Glutamatergic neuron (in vitro differentiated cells): ENCODE measurements at regions not wholly inside any gene's neighbourhood (a gene's known extent, or its start where the extent isn't known, plus 50 kb on each side); places are given as distances from the start of the nearest gene placed in this dataset.
"Not testable (repeated sequence)": the region's sequence is repeated elsewhere in the genome, so short reads cannot be mapped to it uniquely, and the experiment has no call there.

Source experiments
- DNase-seq: peaks from one replicate; pipeline ENCODE4 v3.0.0; 2022
- H3K27ac Mint-ChIP-seq: one replicate; pipeline ENCODE4 v1.8.0; 2020; ENCODE audit warnings: mild to moderate bottlenecking, mixed read lengths, inconsistent platforms; ENCODE audit not compliant: unreplicated experiment
- H3K27me3 Mint-ChIP-seq: one replicate; pipeline ENCODE4 v1.8.0; 2020; ENCODE audit warnings: mild to moderate bottlenecking, moderate library complexity, mixed read lengths, inconsistent platforms; ENCODE audit not compliant: unreplicated experiment
- H3K36me3 Mint-ChIP-seq: one replicate; pipeline ENCODE4 v1.8.0; 2020; ENCODE audit warnings: mild to moderate bottlenecking, mixed read lengths, inconsistent platforms; ENCODE audit not compliant: unreplicated experiment
- H3K4me1 Mint-ChIP-seq: one replicate; pipeline ENCODE4 v1.8.0; 2020; ENCODE audit warnings: mild to moderate bottlenecking, low read depth, mixed read lengths, inconsistent platforms; ENCODE audit not compliant: unreplicated experiment
- H3K4me3 Mint-ChIP-seq: one replicate; pipeline ENCODE4 v1.8.0; 2020; ENCODE audit warnings: mild to moderate bottlenecking, mixed read lengths, inconsistent platforms; ENCODE audit not compliant: unreplicated experiment
- H3K9me3 Mint-ChIP-seq: one replicate; pipeline ENCODE4 v1.8.0; 2020; ENCODE audit warnings: mild to moderate bottlenecking, moderate library complexity, mixed read lengths, inconsistent platforms; ENCODE audit not compliant: unreplicated experiment
- TF ChIP-seq, protein P1 (sequence below): fragments of 200-600 bp; sonication (generic); IDR thresholded peaks from one replicate; pipeline ENCODE4 v1.5.0; 2021; ENCODE audit not compliant: partially characterized antibody, unreplicated experiment

DNA sequence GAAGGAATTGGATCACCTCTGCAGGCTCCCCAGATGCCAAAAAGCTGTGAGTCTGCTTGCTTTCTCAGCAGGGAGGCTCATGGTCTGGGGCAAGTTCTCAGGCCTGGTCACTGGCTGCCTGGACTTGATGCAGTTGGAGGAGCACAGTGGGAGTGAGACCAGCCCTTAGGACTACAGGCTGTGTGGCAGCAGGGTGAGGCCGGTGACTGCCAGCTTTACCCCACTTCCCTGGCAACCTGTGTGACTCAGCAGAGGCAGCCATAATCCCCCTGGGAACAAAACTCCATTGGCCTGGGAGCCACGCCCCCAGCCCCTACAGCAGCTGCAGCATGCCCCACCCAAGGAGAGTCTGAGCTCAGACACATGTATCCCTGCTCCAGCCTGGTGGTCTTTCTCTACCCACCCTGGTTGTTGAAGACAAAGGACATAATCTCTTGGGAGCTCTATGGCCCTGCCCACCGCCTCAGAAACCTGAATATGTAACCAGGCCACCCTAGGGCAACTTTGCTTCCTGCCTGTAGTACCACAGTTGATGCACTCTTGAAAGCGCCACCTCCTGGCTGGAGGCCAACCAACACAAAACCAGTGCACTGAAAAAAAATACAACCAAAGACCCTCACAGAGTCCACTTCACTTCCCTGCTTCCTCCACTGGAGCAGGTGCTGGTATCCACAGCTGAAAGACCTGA is 106.8 kb upstream of the SPATS2L start:
- H3K4me3 Mint-ChIP-seq, result no peak overlapping the region
- no peaks in the 10 kb centered on the region for H3K36me3 Mint-ChIP-seq
- peak; percentile 38 for DNase-seq
- H3K4me1 Mint-ChIP-seq, result peaks cover 4% of the 10 kb centered on the region
- H3K9me3 Mint-ChIP-seq, result peaks cover 3% of the 10 kb centered on the region
- TF ChIP-seq, protein P1, sequence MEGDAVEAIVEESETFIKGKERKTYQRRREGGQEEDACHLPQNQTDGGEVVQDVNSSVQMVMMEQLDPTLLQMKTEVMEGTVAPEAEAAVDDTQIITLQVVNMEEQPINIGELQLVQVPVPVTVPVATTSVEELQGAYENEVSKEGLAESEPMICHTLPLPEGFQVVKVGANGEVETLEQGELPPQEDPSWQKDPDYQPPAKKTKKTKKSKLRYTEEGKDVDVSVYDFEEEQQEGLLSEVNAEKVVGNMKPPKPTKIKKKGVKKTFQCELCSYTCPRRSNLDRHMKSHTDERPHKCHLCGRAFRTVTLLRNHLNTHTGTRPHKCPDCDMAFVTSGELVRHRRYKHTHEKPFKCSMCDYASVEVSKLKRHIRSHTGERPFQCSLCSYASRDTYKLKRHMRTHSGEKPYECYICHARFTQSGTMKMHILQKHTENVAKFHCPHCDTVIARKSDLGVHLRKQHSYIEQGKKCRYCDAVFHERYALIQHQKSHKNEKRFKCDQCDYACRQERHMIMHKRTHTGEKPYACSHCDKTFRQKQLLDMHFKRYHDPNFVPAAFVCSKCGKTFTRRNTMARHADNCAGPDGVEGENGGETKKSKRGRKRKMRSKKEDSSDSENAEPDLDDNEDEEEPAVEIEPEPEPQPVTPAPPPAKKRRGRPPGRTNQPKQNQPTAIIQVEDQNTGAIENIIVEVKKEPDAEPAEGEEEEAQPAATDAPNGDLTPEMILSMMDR, result no peak
- peaks cover 3% of the 10 kb centered on the region for H3K27me3 Mint-ChIP-seq
- no peak overlapping the region for H3K27ac Mint-ChIP-seq

DNA sequence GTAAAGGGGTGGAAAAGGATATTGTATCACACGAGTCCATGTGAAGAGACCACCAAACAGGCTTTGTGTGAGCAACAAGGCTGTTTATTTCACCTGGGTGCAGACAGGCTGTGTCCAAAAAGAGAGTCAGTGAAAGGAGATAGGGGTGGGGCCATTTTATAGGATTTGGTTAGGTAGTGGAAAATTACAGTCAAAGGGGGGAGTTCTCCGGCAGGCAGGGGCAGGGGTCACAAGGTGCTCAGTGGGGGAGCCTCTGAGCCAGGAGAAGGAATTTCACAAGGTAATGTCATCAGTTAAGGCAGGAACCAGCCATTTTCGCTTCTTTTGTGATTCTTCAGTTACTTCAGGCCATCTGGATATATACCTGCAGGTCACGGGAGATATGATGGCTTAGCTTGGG is 104.7 kb upstream of the SPATS2L start:
- not testable (repeated sequence) for H3K4me3 Mint-ChIP-seq, H3K27me3 Mint-ChIP-seq, H3K4me1 Mint-ChIP-seq, H3K27ac Mint-ChIP-seq, H3K36me3 Mint-ChIP-seq, H3K9me3 Mint-ChIP-seq, DNase-seq

DNA sequence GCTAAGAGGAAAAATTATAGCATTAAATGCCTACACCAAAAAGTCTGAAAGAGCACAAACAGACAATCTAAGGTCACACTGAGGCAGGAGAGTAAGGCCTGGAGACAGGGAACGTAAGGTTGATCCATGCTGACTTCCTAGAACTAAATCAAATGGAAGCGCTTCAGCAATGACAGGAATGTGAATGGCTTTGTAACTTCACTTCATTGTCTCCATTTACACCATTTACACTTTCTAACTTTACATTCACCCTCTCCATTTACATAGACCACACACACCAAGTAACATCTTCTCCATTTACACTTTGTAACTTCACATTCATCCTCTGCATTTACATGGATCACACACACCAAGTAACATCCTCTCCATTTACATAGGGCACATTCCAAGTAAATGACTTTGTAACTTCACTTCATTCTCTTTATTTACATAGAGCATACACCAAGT is 103.1 kb upstream of the SPATS2L start:
- Mint-ChIP-seq H3K9me3 (peaks cover 6% of the 10 kb centered on the region), H3K27me3 (peaks cover 3% of the 10 kb centered on the region), H3K36me3 (no peaks in the 10 kb centered on the region), H3K4me3 (no peak overlapping the region), H3K4me1 (peaks cover 4% of the 10 kb centered on the region), H3K27ac (no peak overlapping the region)
- TF ChIP-seq, protein P1, result no peak
- DNase-seq, result no peak

DNA sequence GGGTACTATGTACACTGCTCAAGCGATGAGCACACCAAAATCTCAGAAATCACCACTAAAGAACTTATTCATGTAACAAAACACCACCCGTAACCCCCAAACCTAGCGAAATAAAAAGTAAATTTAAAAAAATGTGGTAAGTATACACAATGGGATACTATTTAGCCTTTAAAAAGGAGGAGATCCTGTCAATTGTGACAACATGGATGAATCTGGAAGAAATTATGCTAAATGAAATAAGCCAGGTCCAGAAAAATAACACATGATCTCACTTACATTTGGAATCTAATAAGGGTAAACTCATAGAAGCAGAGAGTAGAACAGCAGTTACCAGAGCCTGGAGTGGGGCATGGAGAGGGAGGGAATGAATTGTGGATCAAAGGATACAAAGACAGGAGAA is 98.5 kb upstream of the SPATS2L start:
- Mint-ChIP-seq H3K27me3 (peaks cover 4% of the 10 kb centered on the region), H3K9me3 (peaks cover 8% of the 10 kb centered on the region), H3K27ac (no peak overlapping the region), H3K36me3 (no peaks in the 10 kb centered on the region), H3K4me3 (no peak overlapping the region), H3K4me1 (peaks cover 15% of the 10 kb centered on the region)
- DNase-seq, result no peak
- TF ChIP-seq, protein P1, result no peak

DNA sequence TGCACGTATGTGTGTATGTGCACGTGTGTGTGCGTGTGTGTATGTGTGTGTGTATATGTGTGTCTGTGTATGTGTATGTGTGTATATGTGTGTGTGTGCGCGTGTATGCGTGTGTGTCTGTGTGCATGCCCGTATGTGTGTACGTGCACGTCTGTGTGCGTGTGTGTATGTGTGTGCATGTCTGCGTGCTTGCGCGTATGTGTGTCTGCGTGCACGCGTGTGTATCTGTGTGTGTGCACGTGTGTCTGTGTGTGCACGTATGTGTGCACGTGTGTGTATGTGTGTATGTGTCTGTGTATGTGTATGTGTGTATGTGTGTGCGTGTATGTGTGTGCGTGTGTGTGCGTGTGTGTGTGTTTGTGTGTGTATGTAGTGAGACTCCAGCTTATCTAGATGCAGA is 97.5 kb upstream of the SPATS2L start:
- TF ChIP-seq, protein P1, result no peak
- H3K36me3 Mint-ChIP-seq, result no peaks in the 10 kb centered on the region
- H3K4me1 Mint-ChIP-seq, result peaks cover 22% of the 10 kb centered on the region
- H3K4me3 Mint-ChIP-seq, result no peak overlapping the region
- no peak for DNase-seq
- H3K27me3 Mint-ChIP-seq, result peaks cover 2% of the 10 kb centered on the region
- peaks cover 6% of the 10 kb centered on the region for H3K9me3 Mint-ChIP-seq
- H3K27ac Mint-ChIP-seq, result no peak overlapping the region
